HFFc6 (cell line): ENCODE measurements at regions not wholly inside any gene's neighbourhood (a gene's known extent, or its start where the extent isn't known, plus 50 kb on each side); places are given as distances from the start of the nearest gene placed in this dataset.
"Not testable (repeated sequence)": the region's sequence is repeated elsewhere in the genome, so short reads cannot be mapped to it uniquely, and the experiment has no call there.

Experiments
- DNase-seq: peaks from one replicate; pipeline ENCODE4 v3.0.0-alpha.2; 2018
- H3K27ac Mint-ChIP-seq: 2 replicates; pipeline ENCODE4 v1.8.0; 2020; ENCODE audit warnings: mild to moderate bottlenecking, mixed read lengths
- H3K27me3 Mint-ChIP-seq: 2 replicates; pipeline ENCODE4 v1.8.0; 2021; ENCODE audit warnings: mild to moderate bottlenecking, moderate library complexity, mixed read lengths; ENCODE audit not compliant: insufficient read depth
- H3K36me3 Mint-ChIP-seq: 2 replicates; pipeline ENCODE4 v1.8.0; 2021; ENCODE audit warnings: low read depth, mixed read lengths
- H3K4me1 Mint-ChIP-seq: 2 replicates; pipeline ENCODE4 v1.8.0; 2020; ENCODE audit warnings: low read depth, mixed read lengths
- H3K4me3 Mint-ChIP-seq: 2 replicates; pipeline ENCODE4 v1.8.0; 2020; ENCODE audit warnings: mild to moderate bottlenecking, moderate library complexity, mixed read lengths
- H3K9me3 Mint-ChIP-seq: 2 replicates; pipeline ENCODE4 v1.8.0; 2020; ENCODE audit warnings: mild to moderate bottlenecking, mixed read lengths
- TF ChIP-seq, protein P1 (sequence below): fragments of 200-600 bp; sonication (generic); IDR thresholded peaks from 2 replicates; pipeline ENCODE4 v1.5.0; 2021; ENCODE audit warnings: antibody characterized with exemption, mild to moderate bottlenecking

GRCh38 chr2:144625626-144626025, 105.7 kb upstream of the ZEB2 start:
- no peak overlapping the region for H3K4me3 Mint-ChIP-seq
- H3K36me3 Mint-ChIP-seq: peaks cover 8% of the 10 kb centered on the region; the same call in 1 of the 2 replicates
- peaks cover 3% of the 10 kb centered on the region; the same call in 1 of the 2 replicates for H3K4me1 Mint-ChIP-seq
- no peaks in the 10 kb centered on the region for H3K27me3 Mint-ChIP-seq
- DNase-seq: no peak
- TF ChIP-seq, protein P1, sequence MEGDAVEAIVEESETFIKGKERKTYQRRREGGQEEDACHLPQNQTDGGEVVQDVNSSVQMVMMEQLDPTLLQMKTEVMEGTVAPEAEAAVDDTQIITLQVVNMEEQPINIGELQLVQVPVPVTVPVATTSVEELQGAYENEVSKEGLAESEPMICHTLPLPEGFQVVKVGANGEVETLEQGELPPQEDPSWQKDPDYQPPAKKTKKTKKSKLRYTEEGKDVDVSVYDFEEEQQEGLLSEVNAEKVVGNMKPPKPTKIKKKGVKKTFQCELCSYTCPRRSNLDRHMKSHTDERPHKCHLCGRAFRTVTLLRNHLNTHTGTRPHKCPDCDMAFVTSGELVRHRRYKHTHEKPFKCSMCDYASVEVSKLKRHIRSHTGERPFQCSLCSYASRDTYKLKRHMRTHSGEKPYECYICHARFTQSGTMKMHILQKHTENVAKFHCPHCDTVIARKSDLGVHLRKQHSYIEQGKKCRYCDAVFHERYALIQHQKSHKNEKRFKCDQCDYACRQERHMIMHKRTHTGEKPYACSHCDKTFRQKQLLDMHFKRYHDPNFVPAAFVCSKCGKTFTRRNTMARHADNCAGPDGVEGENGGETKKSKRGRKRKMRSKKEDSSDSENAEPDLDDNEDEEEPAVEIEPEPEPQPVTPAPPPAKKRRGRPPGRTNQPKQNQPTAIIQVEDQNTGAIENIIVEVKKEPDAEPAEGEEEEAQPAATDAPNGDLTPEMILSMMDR: no peak
- H3K27ac Mint-ChIP-seq: no peak overlapping the region
- H3K9me3 Mint-ChIP-seq: peaks cover 11% of the 10 kb centered on the region; the same call in 1 of the 2 replicates

DNA sequence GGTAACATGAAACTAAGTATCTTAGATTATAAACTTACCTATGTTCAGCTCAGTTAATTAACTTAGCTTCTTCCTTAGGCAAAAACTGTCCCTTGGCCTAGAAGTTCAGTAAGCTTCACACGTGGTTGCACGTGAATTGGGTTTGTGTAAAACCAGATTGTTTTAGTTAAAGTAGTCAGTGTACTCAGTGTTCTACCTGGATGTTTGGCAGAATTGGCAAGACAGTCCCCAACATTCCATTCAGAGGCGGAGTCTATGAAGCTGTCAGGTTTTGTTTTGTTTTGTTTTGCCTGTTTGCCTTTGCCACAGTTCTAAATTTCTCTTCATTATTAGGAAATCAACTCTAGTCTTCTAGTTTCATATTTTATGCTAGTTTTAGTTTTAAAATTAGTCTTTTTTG, 105.3 kb upstream of the ZEB2 start:
- Mint-ChIP-seq H3K27ac (no peak overlapping the region), H3K36me3 (peaks cover 8% of the 10 kb centered on the region; the same call in 1 of the 2 replicates), H3K4me3 (no peak overlapping the region), H3K27me3 (no peaks in the 10 kb centered on the region), H3K9me3 (peaks cover 11% of the 10 kb centered on the region; the same call in 1 of the 2 replicates), H3K4me1 (no peaks in the 10 kb centered on the region)
- TF ChIP-seq, protein P1: no peak
- no peak for DNase-seq

- H3K36me3 Mint-ChIP-seq: peaks cover 8% of the 10 kb centered on the region; the same call in 1 of the 2 replicates
- H3K4me3 Mint-ChIP-seq: no peak overlapping the region
- no peaks in the 10 kb centered on the region for H3K27me3 Mint-ChIP-seq
- H3K4me1 Mint-ChIP-seq: no peaks in the 10 kb centered on the region
- no peak for DNase-seq
- no peak overlapping the region for H3K27ac Mint-ChIP-seq
- H3K9me3 Mint-ChIP-seq: peaks cover 11% of the 10 kb centered on the region; the same call in 1 of the 2 replicates
- TF ChIP-seq, protein P1: no peak
Observed at GRCh38 chr2:144624451-144624850, 104.5 kb upstream of the ZEB2 start.

DNA sequence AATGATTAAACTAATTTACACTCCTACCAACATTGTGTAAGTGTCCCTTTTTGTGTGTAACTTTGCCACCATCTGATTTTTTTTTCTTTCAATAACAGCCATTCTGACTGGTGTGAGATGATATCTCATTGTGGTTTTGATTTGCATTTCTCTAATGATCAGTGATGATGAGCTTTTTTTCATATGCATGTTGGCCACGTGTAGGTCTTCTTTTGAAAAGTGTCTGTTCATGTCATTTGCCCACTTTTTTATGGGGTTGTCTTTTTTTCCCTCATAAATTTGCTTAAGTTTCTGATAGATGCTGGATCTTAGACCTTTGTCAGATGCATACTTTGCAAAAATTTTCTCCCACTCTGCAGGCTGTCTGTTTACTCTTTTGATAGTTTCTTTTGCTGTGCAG, 102.5 kb upstream of the ZEB2 start:
- not testable (repeated sequence) for H3K4me1 Mint-ChIP-seq, H3K27me3 Mint-ChIP-seq, DNase-seq, H3K27ac Mint-ChIP-seq, H3K36me3 Mint-ChIP-seq, H3K4me3 Mint-ChIP-seq
- peaks cover 11% of the 10 kb centered on the region; the same call in 1 of the 2 replicates for H3K9me3 Mint-ChIP-seq

DNA sequence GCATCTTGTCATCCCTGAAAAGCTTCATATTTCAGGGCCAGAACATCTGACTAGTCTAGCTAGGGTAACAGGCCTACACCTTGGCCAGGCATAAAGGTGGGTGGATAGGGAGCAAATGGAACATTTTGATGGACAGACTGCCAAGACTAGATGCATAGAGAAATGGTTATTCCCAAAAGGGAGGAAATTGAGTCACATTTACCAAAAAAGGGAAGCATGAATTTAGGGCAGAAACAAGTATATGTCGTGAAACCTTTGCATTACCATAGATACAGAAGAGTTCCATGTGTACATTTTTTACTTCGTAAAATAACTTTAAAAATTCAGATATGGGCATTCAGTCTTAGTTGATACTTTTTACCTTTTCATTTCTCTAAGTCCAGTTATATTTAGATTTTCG, 101.3 kb upstream of the ZEB2 start:
- Mint-ChIP-seq H3K4me3 (no peak overlapping the region), H3K27me3 (no peaks in the 10 kb centered on the region), H3K9me3 (peaks cover 11% of the 10 kb centered on the region; the same call in 1 of the 2 replicates), H3K27ac (no peak overlapping the region), H3K36me3 (peaks cover 8% of the 10 kb centered on the region; the same call in 1 of the 2 replicates), H3K4me1 (no peaks in the 10 kb centered on the region)
- TF ChIP-seq, protein P1: no peak
- no peak for DNase-seq

DNA sequence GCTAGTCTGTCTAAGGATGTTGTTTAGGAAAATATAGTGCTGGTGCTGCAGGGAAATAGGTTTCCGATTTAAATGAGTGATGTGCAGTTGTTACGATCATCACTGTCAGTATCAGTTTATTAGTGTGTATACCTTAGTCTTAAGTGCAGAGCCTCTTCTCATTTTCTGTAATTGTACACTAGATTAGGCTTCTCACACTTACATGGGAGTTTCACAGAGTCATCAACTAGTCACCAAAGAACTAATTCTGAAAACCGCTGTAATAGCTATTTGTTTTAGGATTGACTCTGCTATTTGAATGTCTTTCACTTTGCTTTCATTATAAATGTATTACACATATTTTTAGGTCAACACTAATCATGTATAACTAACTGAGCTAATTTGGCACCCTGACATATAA, 99.8 kb upstream of the ZEB2 start:
- no peak for DNase-seq
- no peak overlapping the region for H3K27ac Mint-ChIP-seq
- peaks cover 11% of the 10 kb centered on the region; the same call in 1 of the 2 replicates for H3K9me3 Mint-ChIP-seq
- H3K4me3 Mint-ChIP-seq: no peak overlapping the region
- H3K27me3 Mint-ChIP-seq: no peaks in the 10 kb centered on the region
- no peaks in the 10 kb centered on the region for H3K4me1 Mint-ChIP-seq
- TF ChIP-seq, protein P1: no peak
- peaks cover 8% of the 10 kb centered on the region; the same call in 1 of the 2 replicates for H3K36me3 Mint-ChIP-seq

DNA sequence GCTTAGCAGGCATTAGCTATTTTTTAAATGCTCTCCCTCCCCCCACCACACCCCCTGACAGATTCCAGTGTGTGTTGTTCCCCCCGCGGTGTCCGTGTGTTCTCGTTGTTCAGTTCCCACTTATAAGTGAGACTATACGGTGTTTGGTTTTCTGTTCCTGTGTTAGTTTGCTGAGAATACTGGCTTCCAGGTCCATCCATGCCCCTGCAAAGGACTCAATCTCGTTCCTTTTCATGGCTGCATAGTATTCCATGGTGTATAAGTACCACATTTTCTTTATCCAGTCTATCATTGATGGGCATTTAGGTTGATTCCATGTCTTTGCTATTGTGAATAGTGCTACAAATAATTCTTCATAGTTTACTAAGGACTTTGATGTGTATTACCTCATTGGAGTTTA, 97.3 kb upstream of the ZEB2 start:
- not testable (repeated sequence) for H3K27me3 Mint-ChIP-seq, H3K4me3 Mint-ChIP-seq, H3K27ac Mint-ChIP-seq, DNase-seq, H3K4me1 Mint-ChIP-seq, H3K36me3 Mint-ChIP-seq, H3K9me3 Mint-ChIP-seq
